SW 1271 (cell line): ENCODE measurements at regions not wholly inside any gene's neighbourhood (a gene's known extent, or its start where the extent isn't known, plus 50 kb on each side); places are given as distances from the start of the nearest gene placed in this dataset.
"Not testable (repeated sequence)": the region's sequence is repeated elsewhere in the genome, so short reads cannot be mapped to it uniquely, and the experiment has no call there.

ENCODE experiments used
- DNase-seq, 2 experiments: peaks; one replicate each; lab custom pipeline; 2025; lab: John Stamatoyannopoulos, UW

DNA sequence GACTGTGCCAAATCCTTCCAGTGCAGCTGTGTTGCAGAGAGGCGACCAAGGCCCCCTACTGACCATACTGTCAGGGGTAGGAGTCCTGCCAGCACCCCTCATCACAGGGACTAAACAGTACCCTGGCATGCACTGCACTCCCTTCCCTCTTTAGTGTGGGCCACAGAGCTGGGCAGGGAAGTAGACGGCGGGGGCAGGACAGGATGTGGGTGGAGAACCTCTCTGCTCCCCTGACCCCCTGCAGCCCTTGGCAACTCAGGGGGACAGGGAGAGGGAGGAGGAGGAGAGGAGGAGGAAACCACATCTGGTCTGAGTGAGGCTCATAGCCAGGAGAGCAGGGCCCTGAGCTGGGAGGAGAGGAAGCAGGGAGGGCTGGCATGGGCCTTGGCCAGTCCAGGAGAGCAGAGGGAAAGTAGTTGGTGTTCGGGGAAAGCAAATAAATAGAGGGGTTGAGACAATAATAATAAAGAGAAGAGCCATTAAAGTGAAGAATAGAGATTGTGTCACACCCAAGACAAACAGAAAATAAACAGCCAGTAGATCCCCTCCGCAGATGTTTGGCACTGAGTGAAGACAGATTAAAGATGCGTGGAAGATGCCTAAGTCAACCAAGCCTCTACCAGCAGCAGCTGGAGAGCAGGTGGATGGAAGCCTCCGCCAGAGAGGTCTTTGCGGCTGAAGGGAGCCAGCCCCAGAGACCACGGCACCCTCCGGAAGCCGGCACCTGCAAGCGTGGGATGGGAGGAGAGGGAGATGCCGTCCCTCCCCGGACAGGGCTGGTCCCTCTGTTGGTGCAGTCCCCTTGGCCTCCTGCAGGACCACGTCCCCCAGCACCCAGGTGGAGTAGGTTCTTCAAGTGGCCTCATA is 61.5 kb downstream of the RPUSD4 start:
- no peak for DNase-seq

DNA sequence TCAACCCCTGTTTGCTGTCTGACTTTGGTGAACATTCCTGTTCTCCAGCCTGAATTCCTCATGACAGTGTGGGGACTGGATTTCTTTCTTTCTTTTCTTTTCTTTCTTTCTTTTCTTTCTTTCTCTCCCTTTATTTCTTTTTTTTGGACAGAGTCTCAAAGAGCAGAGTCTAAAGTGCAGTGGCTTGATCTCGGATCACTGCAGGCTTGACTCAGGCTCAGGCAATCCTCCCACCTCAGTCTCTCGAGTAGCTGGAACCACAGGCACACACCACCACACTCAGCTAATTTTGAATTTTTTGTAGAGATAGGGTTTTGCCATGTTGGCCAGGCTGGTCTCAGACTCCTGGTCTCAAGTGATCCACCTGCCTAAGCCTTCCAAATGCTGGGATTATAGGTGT is 63.1 kb downstream of the RPUSD4 start:
- no peak for DNase-seq

DNA sequence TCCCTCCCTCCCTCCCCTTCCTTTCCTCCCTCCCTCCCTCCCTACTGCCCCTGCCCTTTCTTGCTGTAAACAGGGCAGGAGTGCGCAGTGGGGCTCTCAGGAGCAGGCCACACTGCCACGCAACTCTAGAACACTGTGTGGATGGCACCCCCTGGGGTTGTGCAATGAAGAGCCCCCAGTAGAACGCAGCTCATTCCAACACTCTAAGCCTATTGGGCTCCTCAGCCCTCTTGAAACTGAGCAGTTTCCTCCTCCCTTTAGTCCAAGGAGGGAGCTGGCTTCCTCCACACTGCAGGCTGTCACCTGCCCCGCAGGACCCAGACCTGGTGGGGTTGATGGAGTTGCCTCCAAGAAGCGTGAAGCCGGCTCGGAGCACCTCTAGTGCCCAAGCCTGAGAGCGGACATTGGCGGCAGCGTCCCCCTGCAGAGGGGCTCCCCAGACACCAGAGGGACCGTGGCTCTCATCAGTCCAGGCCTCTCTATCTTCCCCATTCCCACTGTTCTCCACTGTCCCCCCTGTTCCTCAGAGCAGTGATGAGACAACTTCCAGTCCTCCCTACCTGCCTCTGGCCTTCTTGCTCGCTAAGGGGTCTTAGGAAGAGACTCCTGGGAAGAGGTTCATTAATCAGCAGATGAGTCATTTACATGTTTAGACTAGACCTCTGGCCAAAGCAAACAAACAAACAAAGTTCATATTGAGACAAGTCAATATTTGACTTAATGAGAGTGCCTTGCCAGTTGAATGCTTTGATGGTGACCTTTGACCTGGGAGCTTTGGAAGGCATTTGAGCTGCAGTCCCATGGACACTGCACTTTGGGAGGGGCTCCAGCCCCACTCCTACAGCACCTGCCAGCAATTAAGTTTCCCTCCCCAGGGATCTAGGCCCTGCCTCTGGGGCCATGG is 64.0 kb downstream of the RPUSD4 start:
- DNase-seq, result no peak

DNA sequence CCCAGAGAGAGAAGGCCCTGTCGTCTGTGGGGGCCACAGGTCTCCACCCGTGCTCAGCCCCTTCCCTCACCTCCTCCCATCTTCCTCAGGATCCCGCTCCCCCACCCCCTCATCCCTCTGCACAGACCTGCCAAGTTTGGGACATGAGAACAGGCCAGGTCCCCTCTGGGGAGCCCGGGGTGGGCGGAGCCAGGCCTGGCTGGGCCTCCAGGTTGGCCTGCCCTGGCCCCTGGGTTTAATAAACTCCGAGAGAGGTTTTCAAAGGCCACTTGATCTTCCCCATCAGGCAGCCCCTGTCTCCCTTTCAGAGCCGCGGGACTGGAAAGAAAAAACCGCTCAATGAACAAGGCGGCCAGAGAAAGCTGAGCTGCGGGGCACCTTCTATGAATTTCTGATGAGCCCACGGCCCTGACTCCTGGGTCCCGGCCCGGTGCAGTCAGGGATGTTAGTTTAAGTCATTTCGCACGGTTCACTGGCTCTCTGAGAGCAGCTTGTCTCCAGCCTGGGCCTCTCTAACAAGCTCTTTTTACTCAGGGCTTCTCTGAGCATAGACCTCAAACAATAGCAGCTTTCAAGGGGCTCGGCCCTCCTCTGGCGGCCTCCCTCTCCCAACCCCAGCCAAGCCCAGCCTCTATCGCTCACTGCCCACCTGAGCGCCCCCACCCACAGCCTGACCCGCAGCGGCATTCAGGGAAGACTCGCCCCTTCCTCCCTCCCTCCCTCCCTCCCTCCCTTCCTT is 64.8 kb downstream of the RPUSD4 start:
- DNase-seq, result no peak

DNA sequence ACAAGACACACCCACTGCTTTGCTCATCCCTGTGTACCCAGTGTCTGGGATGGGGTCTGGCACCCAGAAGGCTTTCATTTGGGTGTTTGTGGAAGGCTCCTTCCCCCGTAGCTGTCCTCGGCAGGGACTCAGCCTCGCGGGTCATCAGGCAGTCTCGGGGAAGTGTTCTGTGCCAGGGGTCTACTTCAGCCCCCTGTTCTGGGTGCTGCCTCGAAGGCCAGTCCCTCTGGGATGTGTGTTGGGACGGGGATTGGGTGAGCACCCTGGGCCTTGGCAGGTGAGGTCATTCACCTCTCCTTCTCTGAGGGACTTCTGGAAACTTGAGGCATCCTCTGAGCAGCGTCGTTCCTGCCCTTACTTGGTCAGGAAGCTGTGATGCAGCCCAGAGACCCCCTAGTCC is 65.5 kb downstream of the RPUSD4 start:
- no peak for DNase-seq

DNA sequence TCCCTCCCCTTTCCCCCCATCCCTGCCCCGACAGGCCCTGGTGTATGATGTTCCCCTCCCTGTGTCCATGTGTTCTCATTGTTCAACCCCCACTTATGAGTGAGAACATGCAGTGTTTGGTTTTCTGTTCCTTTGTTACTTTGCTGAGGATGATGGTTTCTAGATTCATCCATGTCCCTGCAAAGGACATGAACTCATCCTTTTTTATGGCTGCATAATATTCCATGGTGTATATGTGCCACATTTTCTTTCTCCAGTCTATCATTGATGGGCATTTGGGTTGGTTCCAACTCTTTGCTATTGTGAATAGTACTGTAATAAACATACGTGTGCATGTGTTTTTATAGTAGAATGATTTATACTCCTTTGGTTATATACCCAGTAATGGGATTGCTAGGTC is 68.0 kb downstream of the RPUSD4 start:
- DNase-seq, result not testable (repeated sequence)

DNA sequence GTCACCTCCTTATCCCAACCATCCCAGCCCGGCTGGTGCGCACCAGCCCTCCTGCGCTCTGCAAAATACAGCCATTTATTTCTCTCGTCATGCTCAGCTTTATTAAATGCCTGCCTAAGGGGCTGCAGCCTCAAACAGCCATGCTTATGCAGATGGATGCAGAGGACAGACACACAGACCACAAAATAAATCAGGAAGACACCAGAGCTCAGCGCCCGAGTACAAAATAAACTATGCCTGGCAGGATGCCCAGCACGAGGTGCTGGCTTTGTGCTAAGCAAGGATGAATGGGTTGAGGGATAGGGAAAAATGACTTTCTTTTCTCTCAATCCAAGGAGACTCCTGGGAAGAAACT is 70.5 kb downstream of the RPUSD4 start:
- DNase-seq, result no peak

DNA sequence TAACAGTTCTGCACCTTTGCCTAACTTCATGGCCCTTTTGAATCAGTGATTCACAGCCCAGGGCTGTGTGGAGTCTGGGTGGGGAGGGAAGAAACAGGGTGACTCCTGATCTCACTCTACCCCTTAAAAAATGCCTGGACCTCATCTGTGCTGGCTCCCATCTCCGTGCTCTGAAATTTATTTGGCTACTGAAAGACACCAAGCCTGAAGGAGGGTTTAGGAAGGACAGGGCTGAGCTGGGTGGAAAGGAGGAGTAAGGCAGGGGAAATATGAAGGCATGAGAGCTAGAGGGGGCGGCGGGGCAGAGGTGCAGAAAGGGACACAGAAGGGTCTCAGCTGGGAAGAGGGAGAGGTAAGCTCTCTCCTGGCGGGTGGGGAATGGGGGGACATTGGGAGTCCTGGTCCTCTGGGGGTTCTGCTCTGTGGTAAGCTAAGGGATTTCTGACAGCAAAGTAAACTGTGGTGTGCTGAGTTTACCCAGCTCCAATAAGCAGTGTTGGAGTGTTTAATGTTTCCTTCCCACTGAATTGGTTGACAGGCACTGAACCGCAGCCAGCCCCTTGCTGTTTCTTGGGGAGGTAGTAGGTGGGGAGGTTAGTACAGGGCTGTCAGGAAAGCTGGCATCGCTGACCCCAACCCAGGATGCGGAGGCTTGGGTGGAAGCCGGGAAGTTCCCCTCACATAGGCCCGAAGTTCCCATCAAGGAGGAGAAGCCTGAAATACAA is 71.1 kb downstream of the RPUSD4 start:
- no peak for DNase-seq

DNA sequence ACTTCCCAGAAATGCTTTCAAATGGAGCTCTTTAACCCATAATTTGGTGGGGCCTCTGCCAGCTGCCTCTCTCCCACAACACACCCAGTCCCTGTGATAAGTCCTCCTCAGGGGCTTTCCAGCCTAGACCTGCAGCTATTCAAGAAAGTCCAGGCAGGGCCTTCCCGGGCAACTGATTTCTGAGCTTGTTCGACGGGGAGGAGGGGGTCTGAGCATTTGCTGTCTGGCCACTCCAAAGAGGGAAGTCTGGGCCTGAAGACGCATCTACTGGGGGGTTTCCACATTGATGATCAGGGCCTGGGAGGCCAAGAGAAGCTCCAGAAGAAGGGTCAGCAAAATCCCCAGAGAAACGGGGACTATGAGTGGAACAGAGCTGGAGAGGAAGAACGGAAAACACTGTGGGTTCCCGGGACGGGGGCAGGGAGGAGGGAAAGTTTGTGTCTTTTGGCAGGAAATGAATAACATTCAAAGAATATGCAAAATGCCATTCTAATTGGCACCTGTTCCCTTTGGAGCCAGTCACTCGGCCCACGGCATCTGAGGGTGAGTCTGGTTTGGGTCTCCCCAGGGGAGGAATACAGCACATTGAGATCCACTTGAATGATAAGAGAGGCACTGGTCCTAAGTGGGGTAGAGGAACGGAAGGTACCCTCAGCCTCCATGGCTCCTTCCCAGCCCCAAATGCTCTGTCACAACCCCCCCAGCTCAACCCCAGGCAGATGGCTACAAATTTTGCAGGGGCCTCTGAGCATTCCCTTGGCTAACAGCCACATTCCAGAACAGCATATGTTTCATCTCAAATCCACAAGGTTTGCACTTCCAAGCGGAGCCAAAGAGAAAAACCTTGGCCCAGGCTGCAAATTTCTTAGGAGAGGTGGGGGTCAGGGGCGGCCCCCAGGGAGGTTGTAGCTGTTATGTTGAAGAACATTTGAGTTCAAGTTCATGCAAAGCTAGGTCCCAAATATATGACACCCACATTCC is 72.0 kb downstream of the RPUSD4 start:
- no peak for DNase-seq

DNA sequence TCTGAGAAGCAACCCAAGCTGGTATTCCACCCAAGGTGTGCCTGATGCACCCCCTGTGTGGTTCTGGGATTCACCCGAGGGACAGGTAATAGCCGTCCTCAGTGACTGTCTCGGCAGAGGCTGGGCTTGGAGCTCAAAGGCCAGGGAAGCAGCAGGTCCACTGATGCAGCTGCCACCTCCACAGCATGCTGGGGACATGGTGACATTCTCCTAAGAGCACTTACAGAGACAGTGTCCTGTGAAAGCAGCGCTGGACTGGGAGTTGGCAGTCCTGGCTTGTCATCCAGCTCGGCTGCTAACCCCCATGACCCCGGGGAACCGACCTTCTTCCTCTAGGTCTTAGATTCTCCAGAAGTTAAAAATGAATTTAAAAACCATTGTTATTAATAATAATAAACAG is 72.8 kb downstream of the RPUSD4 start:
- no peak for DNase-seq

DNA sequence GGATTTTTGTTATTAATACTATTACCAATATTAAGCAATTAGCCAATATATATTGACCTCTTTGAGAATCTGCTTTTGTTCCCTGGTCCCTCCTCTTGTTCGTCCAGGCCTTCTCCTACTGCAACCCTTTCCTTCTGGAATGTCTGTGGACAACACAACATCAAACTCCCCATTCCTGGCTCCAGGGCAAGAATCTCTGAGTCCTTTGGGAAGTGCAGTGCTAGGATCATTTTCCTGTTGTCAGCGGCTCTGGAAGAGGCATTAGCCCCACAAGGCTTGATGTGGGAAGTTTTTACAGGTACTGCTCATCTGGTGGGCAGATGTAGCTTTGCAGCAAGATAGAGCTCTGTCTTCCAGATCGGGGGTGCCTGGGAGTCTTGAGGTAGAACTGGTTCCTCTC is 74.3 kb downstream of the RPUSD4 start:
- no peak for DNase-seq

DNA sequence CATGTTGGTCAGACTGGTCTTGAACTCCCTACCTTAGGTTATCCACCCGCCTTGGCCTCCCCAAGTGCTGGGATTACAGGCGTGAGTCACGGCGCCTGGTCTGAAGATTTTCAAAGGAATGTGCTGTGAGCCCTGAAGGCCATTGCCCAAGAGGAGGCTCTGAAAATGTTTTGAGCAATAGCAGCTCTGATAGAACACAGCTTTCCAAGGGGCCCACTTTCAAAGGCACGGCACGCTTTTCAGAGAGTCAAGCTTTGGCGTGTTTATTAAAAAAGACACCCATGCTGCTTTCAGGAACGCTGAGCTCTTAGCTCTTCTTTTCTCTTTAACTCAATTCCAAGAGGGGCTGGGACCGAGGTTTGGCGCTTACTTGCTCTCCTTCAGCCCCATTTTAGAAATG is 73.8 kb upstream of the CDON start:
- no peak for DNase-seq

DNA sequence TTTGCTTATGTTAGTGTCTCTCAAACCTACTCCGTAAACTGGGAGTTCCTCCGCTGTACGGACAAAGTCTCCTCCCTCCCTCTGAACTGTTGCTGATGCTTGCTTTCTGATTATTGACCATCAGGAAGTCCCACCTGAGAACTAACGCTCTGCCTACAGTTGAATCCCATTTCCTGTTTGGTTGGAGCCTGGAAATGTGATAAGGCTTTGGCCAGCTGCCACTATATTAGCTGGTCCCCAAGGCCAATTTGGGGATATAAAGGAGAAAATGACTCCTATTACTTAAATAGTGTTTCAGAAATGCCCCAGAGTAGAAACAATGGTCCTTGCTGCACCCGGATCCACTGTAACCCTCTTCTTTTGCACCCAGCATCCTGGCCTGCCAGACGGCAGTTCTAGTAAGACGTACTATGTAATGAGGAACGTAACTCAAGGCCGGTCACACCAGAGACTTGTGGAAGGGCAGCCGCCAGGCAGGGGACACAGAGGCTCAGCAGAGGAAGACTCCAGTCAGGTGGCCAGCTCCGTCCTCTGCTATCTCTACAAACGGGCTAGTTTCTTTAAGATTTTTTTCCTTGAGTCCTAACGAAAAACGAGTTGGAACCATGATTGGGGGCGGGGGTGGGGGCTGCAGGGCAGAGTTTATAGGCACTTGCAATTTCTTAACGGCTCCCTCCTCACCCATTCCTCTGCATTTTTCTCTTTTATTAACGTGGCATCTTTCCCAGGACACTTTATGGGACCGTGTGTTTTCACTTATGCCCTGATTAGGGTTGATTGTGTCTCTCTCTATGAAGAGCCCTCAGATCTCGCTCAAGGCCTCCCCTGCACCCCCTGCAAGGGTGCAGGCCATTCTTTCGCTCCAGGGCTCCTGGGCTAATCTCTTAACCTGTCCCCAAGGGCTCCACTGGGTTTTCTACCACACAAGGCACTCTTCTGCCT is 72.8 kb upstream of the CDON start:
- no peak for DNase-seq

DNA sequence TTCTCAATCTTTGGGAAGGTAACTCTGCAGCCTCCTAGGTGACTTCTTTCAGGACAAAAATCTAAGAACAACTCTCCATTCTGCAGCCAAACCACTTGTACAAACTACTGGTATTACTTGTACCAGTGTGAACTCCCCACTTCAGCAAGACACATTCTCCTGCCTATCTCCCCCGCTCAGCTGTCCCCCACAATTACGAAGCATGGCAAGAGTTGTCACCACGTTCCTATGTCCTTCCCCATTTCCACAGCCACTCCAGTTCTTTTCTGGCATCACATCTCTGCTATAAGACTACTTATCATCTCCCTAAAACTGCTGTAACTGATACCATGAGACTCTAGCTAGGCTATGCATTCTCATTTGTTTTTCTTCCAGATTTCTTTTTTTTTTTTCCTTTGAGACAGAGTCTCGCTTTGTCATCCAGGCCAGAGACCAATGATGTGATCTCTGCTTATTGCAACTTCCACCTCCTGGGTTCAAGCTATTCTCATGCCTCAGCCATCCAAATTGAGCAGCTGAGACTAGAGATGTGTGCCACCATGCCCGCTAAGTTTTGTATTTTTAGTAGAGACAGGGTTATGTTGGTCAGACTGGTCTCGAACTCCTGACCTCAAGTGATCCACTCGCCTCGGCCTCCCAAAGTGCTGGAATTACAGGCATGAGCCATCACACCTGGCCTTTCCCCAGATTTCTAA is 71.9 kb upstream of the CDON start:
- DNase-seq, result no peak

DNA sequence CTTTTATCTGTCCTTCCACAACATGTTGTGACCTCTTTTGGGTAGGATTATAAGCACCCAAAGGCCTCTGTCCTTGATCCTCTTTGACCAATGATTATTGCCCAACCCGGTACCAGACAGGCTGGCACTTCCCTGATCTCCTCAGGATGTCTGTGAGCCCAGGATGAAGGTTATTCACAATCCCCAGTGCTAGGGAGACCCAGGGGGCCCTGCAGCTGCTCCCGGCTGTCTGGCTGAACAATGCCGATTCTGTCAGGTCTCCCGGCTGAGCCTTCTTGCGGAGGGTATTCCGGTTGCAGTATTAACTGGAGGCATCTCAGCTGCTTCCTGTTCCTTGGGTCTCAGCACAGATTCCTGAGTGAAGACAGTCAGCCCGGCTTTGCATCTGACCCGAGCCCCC is 71.2 kb upstream of the CDON start:
- no peak for DNase-seq

DNA sequence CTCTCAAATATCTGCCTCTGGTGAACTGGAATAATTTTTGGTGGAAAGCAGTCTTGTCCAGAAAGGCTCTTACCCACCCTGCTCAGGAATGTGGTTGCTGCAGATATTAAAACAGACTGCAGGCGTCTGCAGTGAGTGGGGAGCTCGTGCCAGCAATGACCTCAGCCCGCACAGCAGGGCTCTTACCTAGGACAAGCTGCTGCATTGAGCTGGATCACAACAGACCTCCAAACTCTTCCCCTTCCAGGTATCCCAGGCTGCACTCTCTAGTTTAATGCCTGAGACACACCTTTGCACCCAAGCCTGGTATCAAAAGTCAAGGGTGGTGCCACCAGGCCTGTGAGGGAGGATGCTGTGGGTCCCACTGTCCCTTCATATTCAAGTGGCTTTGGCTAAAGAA is 69.7 kb upstream of the CDON start:
- DNase-seq, result no peak

DNA sequence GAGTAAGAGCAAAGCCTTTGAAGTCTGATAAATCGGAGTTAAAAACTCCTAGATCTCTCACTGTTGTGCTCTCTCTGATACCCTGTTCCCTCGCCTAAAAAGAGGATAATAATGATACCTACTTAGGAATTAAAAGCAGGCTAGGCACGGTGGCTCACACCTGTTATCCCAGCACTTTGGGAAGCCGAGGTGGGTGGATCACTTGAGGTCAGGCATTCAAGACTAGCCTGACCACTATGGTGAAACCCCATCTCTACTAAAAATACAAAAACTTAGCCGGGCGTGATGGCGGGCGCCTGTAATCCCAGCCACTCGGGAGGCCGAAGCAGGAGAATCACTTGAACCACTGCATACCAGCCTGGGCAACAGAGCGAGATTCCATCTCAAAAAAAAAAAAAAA is 68.1 kb upstream of the CDON start:
- not testable (repeated sequence) for DNase-seq

DNA sequence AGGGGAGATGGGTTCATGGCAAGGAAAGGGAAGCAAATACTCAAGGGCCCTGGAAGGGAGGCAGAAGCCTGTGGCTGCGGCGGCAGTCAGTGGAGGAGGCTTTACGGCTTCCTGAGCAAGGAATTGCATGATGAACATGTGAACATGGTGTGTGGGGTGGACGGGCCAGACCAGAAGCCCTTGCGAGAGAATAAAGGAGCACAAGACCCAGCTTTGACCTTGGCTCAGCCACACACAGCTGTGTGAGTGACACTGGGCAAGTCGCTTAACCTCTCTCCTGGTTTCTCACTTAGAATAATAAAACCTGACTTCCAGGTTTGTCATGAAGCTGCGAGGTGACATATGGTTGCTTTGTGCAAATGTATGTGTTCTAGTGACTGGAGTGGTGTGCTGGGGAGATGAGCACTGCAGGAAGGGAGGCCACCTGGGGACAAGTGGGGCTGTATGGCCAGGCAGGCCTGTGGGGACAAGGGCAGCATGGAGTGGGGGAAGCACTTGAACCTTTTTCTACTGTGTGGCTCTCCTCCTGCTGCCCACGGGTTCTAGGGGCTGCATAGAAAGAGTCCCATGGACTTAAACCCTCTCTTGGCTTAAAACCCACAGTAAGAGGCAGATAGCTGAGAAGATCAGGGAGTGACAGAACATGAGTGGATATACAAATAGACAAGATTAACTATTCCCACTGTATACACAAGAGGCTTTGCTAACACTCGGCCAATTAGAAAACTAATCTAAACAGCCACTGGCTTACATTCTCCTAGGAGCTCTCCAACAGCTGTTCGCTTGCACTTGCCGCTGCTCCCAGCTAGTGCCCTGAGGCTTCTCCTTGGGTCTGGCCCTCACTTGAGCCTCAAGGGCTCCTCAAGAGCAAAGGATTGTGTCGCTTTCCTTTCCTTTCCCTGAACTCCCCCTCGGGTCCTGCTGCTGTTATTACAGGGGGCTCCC is 67.3 kb upstream of the CDON start:
- DNase-seq, result no peak
